NCI-H2196 treated with DMSO at 0.1 percent for 48 hours (cell line): ENCODE measurements at regions not wholly inside any gene's neighbourhood (a gene's known extent, or its start where the extent isn't known, plus 50 kb on each side); places are given as distances from the start of the nearest gene placed in this dataset.

Experiments used
- DNase-seq: peaks from one replicate; lab custom pipeline; 2025; ENCODE audit not compliant: unreplicated experiment; lab: John Stamatoyannopoulos, UW

DNA sequence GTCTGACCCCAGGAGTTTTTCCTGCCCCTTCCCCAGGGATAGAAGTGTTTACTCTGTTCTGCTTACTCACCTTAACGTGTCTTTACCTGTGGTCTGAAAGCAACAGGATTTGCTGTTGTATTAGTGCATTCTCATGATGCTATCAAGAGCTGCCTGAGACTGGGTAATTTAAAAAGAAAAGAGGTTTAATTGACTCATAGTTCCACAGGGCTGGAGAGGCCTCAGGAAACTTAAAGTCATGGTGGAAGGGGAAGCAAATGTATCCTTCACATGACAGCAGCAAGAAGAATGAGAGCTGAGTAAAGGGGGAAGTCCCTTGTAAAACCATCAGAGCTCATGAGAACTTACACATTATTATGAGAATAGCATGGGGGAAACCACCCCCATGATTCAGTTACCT lies 240.4 kb downstream of the SNAPC1 start:
- no peak for DNase-seq

DNA sequence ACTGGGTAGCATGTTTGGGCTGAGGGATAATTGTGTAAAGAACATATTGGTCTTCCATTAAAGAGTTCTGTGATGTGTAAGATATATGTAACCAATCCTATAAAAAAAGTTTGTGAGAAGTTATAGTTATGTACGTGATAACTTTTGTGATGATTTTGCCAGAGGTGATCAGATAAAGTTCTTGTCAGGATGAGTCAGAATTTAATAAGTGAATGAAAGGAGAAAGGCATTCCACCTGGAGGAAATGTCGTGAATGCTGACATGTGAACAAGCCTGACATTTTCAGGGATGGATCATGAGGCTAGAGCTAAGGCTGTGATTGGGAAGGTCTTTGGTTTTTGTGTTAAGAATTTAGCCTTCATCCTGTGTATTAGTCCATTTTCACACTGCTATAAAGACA lies 241.5 kb downstream of the SNAPC1 start:
- DNase-seq = no peak

DNA sequence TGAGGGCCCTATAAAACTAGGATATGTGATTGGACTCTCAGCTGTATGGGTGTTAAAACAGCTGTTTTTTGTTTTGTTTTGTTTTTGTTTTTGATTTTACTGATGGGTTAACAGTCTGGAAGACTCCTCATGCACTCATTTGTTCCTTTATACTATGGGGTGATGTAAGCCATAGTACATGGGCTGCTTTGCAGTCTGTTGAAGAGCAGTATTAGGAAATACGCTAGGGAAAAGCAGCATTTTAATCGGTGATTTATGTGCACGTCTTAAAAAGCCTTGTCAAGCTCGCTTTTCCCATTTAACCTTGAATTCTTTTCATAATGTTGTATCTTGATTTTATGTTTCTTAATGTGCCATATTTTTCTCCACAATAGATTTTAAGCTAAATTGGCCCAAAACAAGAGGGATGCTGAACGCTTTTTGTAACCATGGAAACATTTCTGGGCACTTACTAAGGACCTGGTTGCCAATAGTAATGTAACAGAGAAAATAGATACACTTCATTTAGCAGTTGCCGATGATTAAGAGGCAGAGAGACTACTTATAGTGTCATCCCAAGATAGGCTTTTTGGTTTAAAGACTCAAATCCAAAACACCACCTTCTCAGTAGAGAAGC lies 244.0 kb downstream of the SNAPC1 start:
- DNase-seq = no peak

DNA sequence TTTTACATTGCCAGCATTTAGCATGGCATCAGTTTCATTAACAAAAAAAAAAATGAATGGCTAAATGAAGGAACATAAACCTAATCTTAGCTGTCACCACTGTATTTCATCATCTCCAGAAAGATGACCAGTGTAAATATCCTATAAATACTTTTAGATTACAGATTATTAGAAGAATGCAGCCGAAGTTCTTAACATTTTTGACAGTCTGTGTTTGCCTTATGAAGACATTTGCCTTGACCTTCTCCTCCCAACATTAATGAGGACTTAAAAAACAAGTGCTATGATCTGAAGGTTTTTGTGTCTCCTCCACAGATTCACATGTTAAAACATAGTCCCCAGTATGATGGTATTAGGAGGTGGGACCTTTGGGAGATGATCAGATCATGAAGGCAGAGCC lies 253.0 kb downstream of the SNAPC1 start:
- DNase-seq = no peak

DNA sequence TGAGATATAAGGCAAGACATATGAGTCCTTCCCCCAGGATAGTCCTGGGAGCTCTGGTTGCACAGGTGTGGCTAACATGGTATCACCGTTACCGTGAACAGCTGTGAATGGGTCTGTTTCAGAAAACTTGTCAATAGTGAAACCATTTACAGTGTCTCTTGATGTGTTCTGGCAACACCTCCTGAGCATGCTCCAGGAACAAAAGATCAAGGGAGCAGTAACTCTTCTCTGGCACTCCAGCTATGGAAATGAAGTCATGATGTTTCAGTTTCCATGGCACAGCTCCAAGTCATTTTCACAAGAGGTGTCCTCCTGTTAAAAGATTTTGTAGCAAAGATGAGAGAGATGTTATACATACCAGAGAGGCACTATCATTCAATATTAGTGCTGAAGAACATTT lies 253.7 kb downstream of the SNAPC1 start:
- no peak for DNase-seq

DNA sequence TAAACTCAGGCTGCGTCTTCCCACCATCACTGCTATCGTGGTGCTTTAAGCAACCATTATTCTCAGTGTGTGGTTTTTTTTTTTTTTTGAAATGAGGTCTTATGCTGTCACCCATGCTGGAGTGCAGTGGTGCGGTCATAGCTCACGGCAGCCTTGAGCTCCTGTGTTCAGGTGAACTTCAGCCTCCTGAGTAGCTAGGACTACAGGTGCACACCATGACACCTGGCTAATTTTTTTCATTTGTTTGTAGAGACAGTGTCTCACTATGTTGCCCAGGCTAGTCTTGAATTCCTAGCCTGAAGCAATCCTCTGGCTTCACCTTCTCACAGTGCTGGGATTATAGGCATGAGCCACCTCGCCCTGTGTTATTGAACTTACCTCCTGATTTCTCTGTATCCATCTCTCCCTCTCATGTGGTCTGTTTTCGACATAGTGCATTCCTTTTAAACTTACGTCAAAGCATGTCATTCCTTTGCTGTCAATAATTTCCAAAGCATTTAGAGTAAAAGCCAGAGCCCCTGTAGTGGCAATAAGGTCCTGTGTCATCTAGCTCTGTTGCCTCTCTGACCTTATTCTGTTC lies 255.5 kb downstream of the SNAPC1 start:
- no peak for DNase-seq

DNA sequence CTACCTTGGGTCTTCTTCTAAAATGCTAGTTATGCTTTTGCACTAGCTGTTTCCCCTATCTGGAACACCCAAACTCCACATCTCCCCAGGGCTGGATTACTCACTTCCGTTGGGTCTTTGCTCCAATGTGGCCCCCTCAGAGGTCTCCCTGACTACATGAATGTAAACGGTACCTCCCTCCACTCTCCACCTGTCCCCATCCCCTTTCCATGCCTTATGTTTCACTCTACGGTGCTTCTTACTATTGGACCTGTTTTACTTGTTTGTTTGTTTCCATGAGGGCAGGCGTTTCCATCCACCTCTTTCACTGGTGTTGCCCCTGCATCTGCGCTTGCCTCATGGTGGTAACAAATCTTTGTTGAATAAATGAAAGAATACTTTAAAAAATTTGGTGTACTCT lies 256.4 kb downstream of the SNAPC1 start:
- no peak for DNase-seq

DNA sequence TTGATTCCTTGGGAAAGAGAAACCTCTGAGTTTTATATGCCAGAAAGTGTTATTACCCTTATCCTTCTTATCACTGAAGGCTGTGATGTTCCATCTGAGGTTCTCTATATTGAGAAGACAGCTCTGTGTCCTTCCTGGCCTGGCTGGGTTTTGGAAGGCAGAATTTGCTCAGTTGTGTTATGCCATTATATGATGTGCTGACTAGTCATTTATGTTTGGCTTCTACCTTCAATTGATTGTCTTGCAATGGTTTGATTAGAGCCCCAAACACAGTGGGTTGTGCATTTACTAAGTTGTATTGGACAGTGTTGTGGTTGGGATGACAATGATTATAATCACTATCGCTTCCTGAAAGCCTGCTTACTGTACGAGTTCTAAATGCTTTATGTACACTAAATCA lies 265.7 kb downstream of the SNAPC1 start:
- no peak for DNase-seq

DNA sequence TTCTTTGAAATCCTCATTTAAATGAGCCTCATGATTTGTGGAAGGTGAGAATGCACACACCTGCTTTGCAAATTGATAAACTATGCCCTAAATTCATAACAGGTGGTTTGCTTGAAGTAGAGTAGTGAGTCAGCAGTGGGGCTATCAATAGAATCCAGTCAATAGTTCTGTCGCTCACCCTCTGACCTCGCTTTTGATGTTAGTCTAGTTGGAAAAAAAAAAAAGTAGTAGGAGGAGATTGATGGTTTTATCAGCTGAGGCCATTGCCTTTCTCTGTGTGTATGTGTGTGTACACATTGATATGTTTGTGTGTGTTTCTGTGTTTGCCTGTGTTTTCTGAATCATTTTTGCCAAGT lies 267.3 kb downstream of the SNAPC1 start:
- DNase-seq = no peak

DNA sequence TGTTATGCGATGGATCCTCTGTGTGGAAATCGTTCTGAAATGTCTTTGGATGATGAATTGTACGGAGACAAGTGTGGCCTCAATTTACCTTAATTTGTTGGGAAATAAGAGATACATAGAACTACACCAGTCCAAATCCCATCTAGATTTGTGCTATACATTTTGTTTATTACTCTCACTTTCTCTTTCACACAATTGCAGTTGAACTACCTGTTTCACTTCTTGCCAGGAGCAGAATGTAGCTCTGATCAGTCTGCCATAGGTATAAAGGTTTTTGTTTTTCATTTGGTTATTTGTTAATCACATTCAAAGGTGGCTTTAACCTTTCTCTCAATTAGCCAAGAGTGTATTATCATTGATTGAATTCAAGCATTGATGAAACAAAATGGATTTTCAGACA lies 268.2 kb downstream of the SNAPC1 start:
- no peak for DNase-seq

DNA sequence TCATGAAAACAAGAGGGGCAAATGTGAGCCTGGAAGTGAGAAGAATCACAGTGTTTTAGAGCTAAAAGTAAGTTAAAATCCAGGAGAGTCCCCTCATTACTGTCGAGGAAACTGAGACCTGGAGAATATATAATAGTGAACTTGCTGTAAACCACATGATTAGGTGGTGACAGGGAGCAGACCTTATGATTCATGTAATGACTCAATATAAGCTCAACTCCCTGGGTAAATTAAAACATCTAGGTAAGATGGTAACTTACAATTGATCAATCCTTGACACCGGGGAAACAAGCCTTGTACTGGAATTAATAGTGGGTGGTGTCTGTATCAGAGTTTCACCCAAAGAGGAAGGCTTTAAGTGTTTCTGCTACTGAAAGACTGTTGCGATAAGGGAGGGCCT lies 269.3 kb downstream of the SNAPC1 start:
- DNase-seq = no peak

DNA sequence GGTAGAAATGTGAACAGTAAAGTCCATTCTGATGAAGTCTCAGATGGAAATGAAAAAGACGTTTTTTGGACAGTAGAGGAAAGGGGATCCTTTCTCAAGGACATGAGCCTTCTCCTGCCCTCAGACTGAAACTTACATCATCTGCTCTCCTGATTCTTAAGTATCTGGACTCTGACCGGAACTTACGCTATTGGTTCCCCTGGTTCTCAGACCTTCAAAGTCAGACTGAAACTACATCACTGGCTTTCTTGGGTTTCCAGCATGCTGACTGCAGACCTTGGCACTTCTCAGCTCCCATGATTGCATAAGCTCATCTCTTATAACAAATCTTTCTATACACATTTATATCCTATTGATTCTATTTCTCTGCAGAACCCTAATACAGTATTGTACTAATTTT lies 291.0 kb downstream of the SNAPC1 start:
- no peak for DNase-seq

DNA sequence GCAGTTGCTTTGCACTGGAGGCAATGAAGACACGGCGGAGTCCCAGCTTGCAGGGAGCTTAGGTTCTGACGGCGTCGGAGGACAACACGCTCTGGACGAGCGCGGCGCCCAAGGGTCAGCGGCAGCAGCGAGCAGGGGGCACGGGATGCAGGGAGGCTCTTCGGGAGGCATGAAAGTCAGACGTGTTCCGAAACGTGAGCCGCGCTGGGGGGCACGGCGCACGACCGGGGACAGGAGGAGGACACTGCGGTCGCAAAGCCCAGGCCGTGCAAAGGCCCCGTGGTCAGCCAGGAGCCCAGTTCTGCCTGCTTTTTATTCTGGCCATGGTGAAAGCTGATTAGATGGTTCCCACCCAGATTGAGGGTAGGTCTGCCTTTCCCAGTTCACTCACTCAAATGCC lies 294.6 kb downstream of the SNAPC1 start:
- no peak for DNase-seq

DNA sequence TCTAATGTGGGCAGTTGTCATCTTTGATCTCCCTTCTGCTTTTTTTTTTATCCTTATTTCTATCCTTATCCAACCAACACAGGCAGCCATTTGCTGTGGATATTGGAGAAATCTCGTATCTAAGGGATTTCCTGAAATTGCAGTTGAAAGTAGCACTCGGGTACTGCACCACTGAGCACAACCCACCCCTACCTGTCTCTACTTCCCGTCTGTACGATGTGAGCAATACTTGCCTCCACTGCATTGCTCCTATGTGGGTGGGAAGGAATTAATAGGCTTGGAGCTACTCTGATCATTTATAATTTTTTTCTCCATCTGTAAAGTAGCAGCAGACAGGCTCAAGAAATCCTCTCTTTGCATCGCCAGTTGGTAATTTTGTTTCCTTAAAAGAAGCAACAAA lies 300.4 kb downstream of the SNAPC1 start:
- DNase-seq = no peak

DNA sequence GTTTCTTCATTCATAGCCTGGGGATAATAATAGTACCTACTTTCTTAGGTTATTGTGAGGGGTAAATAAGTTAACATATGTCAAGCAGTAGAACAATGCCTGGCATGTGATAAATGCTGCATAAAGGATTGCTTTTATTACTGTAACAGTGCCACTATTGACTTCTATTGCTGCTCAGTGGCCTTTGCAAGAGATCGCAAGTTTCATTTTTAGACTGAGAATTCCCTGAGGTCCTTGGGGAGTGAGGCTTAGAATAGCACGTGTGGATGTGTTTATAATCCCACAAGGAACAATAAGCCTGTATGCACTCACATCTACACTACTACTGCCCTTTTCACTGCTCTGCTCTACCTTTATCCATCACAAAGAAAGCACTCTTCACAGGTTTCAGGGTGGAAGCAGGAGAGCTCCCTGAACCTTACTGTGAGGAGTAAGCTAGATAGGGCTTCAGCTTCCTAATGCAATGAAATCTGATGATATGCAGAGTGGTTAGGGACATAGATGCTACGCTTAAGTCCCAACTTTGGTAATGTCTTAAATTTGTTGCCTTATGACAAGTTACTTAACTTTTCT lies 302.6 kb downstream of the SNAPC1 start:
- DNase-seq = no peak

DNA sequence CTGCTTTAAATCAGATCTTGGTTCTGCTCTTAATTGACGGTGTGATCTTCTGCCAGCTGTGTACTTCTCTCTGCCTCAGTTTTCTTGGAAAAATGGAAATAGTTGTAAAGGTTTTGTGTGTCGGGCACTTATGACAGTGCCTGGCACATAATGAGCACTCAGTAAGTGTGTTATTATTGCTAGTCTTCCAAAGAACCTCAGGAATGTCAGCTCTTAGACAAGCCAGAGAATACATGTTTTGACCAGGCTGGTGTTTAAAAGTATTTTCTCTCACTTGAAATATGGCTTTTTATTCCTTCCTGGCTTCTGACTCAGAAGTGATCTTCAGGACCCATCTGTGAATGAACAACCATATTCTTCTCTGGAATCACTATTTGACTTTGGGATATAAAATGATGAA lies 304.1 kb downstream of the SNAPC1 start:
- no peak for DNase-seq

DNA sequence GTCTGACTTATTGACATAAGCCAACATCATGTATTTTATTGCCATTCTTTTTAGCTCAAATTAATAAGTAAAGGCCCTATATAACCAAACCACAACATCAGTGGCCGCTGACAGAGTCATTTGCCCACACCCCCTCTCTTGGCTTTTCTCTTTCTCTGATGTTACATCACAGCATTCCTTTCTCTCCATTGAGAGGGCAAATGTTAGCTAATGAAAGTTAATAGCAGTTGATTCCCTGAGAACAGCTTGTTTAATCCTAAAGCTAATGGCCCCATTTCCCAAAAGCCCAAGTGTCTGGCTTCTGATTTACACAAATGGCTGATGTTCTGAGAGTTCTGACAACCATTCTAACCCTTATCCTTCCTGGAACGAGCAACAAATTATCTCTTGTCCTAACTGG lies 308.8 kb downstream of the SNAPC1 start:
- no peak for DNase-seq

DNA sequence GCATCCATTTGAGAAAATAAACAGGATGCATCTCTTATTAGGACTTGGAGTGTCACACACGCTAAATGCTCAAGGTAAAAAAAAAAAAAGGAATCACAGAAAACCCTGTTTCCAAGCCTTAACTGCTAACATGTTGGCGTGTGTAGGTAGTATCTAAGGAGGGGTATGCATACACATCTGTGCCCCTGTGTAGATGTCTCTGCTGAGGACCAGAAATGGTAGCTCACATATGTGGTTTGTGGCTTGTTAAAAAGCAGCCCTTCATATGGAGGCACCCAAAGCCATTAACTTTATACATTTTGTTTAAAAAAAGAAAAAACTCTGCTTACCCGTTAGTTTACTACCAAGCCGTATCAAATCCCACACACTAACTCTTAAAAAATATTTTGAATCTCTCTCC lies 314.1 kb downstream of the SNAPC1 start:
- no peak for DNase-seq

DNA sequence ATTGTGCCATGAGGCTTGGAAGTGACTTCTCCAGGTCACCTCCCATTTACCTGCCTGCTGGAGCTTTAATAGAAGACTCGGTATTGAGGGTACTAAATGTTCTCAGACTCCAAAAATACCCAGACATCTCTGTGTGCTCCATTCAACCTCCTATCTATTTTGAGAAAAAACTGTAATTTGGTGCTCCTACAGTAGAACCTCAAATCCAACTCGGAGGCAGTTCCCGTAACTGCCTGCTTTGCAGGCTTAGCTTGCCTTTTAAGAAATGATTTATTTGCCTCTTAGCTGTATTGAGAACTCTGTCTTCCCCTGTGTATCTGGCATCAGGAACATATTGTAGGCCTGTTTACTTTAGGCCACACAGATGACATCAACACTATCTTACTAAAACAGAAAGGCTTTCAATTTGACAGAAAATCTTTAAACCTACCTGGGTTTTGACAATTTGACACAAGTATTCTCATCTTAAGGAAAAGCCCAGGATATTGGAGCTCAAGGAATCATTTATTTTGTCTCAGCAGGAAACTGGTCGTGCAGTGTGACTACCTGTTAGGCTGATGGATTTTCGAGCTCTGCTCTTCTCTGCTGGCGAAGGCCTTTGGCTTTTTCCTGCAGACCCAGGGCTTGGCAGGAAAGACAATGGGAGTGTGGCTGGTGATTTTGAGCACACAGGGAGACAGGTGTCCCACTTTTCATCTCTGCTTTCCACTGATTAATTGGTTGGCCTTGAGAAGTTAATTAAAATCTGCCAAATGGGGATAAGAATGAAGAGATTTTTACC lies 314.8 kb downstream of the SNAPC1 start:
- DNase-seq = no peak

DNA sequence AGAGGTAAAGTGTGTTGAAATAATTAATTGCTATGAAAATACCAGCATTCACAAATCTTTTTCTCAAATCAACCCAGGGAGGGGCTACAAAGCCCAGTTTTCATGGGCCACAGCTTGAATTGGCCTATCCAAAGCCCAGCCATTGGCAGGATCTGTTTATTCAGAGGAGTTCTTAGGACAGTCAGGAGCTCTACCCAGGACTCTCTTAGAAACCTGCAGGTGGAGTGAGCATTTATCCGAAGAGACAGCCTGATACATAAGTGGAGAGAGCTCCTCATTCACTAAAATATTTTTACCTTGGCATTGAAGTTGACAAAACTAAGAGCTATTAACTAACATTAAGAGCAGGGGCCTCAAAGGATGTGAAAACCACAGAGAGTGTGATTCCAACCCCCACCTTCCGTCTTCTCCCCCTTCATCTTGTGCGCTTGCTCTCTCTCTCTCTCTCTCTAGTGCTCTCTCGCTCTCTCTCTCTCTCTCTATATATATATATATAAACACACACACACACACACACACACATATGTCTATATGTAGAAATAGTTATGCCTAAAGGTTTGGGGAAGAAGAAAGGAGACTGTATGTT lies 315.5 kb downstream of the SNAPC1 start:
- DNase-seq = no peak

DNA sequence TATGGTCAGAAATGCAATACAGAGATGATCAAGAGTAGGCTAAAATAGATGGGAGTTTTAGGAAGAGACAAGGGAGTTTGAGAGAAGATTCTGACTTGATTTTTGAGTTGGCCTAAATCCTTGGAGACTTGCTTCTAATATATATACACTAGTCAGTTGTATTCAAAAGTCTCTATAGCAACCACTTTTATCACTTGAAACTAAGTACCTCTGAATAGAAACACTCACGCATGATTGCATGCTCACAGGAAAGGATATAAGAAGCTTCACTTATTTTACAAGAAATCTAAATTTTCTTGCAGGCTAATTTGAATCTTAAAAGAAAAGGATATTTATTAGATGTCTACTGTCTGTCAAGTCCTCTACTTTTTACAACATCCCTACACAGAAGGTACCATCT lies 316.8 kb downstream of the SNAPC1 start:
- no peak for DNase-seq

DNA sequence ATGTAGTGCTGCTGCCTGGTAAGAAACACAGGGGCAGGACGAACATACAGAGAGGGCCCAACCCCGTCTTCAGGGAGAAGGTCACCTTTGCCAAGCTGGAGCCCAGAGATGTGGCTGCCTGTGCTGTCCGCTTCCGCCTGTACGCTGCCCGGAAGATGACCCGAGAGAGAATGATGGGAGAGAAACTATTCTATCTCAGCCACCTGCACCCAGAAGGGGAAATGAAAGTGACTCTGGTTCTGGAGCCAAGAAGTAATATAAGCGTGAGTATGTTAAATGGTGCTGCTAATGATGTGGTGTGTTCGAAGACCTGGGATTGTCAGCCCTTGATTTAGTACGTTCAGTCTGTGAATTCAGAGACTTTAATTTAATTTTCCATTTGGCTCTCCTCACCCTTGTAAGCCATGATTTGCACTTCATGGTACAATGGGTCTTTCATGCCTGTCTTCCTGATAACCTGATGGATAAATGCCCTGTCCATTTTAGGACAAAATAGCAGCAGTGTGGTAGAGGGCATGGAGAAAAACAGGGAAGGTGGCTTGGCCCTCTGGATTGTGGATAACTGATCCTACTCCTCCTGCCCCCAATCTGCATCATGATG lies 318.9 kb downstream of the SNAPC1 start:
- no peak for DNase-seq
